ENCODE measurements at regions not wholly inside any gene's neighbourhood (a gene's known extent, or its start where the extent isn't known, plus 50 kb on each side); places are given as distances from the start of the nearest gene placed in this dataset.

DNA sequence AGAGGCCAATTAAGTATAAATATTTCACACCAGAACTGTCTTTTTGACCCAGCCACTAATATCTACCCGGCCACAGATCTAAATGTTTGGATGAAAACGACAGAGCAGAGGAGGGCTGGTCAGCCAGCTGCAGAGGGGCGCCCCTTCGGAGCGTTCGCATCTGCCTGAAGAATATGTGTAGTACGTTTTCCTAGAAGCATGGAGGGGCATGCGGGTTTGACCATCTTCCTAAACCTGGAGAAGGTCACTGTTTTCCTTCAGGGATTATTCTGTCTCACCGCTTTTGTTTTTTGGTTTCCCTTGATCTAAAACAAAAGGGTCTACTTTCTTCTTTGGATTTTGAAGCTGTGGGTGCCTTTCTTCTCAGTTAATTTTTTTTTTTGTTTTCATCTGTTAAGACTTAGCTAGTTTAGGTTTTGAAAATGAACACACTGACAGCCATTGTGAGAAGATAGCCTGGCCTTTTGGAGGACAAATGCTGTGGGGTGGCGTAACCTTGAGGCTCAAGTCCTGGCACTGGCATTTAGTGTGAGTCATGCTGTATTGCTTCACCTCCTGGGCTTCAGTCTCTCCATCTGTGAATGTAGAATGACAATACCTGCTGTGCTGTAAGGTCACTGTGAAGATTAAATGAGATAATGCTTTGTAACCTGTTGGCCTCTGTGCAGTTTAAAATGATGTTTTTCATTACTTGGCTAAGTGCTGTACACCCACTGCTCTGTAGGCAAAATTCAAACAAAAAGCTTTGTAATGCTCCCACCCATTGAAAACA, 74.1 kb upstream of the IRF2BP2 start:
- peak overlapping the region in 1 of 3 experiments; percentile 11 for H3K4me3 ChIP-seq (replicated peaks in 1 of 3; ENCODE audit: low read depth in 2 of 3, low read length in 3 of 3)
- no peaks in the 10 kb centered on the region for H3K27me3 ChIP-seq (ENCODE audit: control insufficient read depth in 2 of 2, insufficient read depth in 2 of 2, low read length in 2 of 2)
- peaks cover 0 to 15% (median 6%) of the 10 kb centered on the region in 7 donors for H3K9me3 Mint-ChIP-seq
- no peak for TF ChIP-seq CTCF (IDR thresholded peaks at IDR 0.05)
- peaks cover 0 to 4% of the 10 kb centered on the region in 2 donors for H3K9me3 ChIP-seq (replicated peaks in 1 of 2; ENCODE audit: control insufficient read depth in 1 of 2, insufficient read depth in 1 of 2, low read length in 2 of 2)
- no peaks in the 10 kb centered on the region for H3K36me3 ChIP-seq (replicated peaks in 1 of 2; ENCODE audit: control insufficient read depth in 1 of 2, insufficient read depth in 2 of 2, low read length in 2 of 2)
- H3K4me2 ChIP-seq (replicated peaks; ENCODE audit: extremely low read depth, low read length, poor library complexity, severe bottlenecking), result peak overlapping the region; percentile 9
- DNase-seq, result peak; percentile 91 to 97 (median 96)
- peak overlapping the region; percentile 87 to 93 (median 91) for H3K27ac Mint-ChIP-seq
- peaks cover 19% of the 10 kb centered on the region for H3K4me1 Mint-ChIP-seq
- H3K79me2 ChIP-seq (ENCODE audit: insufficient read depth, low read length), result no peaks in the 10 kb centered on the region
- peaks cover 3% of the 10 kb centered on the region in 2 donors for H3K36me3 Mint-ChIP-seq
- 96% methylated on average over 5 of the region's 10 CpGs for WGBS (ENCODE audit: insufficient coverage)
- peaks cover 0 to 3% (median 0%) of the 10 kb centered on the region in 3 donors for H3K27me3 Mint-ChIP-seq (ENCODE audit: low read depth in 3 of 3)
- peaks cover 19 to 24% of the 10 kb centered on the region in 2 donors for H3K4me1 ChIP-seq (ENCODE audit: control insufficient read depth in 1 of 2, insufficient read depth in 2 of 2, low read length in 2 of 2)
- no peak overlapping the region for H3K9ac ChIP-seq (ENCODE audit: insufficient read depth, low read length, poor library complexity, severe bottlenecking)
- H2AFZ ChIP-seq (ENCODE audit: insufficient read depth, low read depth, low read length, poor library complexity, severe bottlenecking), result no peak overlapping the region
- no peaks in the 10 kb centered on the region for H4K20me1 ChIP-seq (ENCODE audit: insufficient read depth, low read length)
- H3K27ac ChIP-seq (ENCODE audit: low read depth in 1 of 2, low read length in 2 of 2), result peak overlapping the region; percentile 58 to 76
- intact Hi-C loops (cut with micrococcal nuclease), result loop anchor here in 1 of 2 donors (5.0 kb wide), 1 partner anchor 38 kb away; no protein-coding TSS in a partner anchor
- peak overlapping the region in 1 of 2 donors; percentile 12 for H3K4me3 Mint-ChIP-seq

DNA sequence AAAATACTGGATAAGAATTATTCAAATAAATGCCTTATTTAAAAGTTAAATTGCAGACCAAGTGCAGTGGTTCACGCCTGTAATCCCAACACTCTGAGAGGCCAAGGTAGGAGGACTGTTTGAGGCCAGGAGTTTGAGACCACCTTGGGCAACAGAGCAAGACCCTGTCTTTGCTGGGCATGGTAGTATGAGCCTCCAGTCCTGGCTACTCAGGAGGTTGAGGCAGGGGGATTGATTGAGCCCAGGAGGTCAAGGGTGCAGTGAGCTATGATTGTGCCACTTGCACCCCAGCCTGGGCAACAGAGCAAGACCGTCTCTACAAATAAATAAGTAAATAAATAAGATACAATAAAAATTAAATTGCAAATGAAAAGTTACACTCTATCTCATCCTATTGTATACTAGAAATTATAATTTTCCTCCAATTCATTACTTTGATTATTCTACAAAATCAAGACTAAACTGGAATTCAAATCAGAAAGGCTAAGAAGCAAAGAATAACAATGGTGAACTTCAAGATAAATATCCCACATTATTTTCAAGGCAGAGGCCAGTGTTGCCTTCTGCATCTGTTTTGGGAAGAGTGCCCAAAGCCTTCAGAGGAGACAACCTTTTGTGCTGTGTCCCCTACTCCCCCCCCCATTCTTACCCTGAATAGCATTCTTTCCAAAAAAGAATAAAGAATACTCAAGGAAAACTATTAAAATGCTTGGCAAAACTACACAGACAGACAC, 73.3 kb upstream of the IRF2BP2 start:
- WGBS (ENCODE audit: insufficient coverage), result 100% methylated on average over 1 of the region's 2 CpGs
- TF ChIP-seq CTCF (IDR thresholded peaks at IDR 0.05), result no peak
- peaks cover 0 to 3% (median 0%) of the 10 kb centered on the region in 3 donors for H3K27me3 Mint-ChIP-seq (ENCODE audit: low read depth in 3 of 3)
- H3K4me1 ChIP-seq (ENCODE audit: control insufficient read depth in 1 of 2, insufficient read depth in 2 of 2, low read length in 2 of 2), result peaks cover 19 to 24% of the 10 kb centered on the region in 2 donors
- no peak overlapping the region for H3K4me3 ChIP-seq (replicated peaks in 1 of 3; ENCODE audit: low read depth in 2 of 3, low read length in 3 of 3)
- peaks cover 19% of the 10 kb centered on the region for H3K4me1 Mint-ChIP-seq
- peak overlapping the region in 6 of 7 donors; percentile 73 to 92 (median 90) for H3K27ac Mint-ChIP-seq
- no peak for DNase-seq
- H3K9me3 ChIP-seq (replicated peaks in 1 of 2; ENCODE audit: control insufficient read depth in 1 of 2, insufficient read depth in 1 of 2, low read length in 2 of 2), result peaks cover 0 to 4% of the 10 kb centered on the region in 2 donors
- no peak overlapping the region for H2AFZ ChIP-seq (ENCODE audit: insufficient read depth, low read depth, low read length, poor library complexity, severe bottlenecking)
- H4K20me1 ChIP-seq (ENCODE audit: insufficient read depth, low read length), result no peaks in the 10 kb centered on the region
- peak overlapping the region; percentile 58 to 76 for H3K27ac ChIP-seq (ENCODE audit: low read depth in 1 of 2, low read length in 2 of 2)
- peaks cover 3% of the 10 kb centered on the region in 2 donors for H3K36me3 Mint-ChIP-seq
- H3K4me2 ChIP-seq (replicated peaks; ENCODE audit: extremely low read depth, low read length, poor library complexity, severe bottlenecking), result no peak overlapping the region
- no peaks in the 10 kb centered on the region for H3K79me2 ChIP-seq (ENCODE audit: insufficient read depth, low read length)
- peaks cover 0 to 15% (median 6%) of the 10 kb centered on the region in 7 donors for H3K9me3 Mint-ChIP-seq
- no peaks in the 10 kb centered on the region for H3K27me3 ChIP-seq (ENCODE audit: control insufficient read depth in 2 of 2, insufficient read depth in 2 of 2, low read length in 2 of 2)
- H3K4me3 Mint-ChIP-seq, result no peak overlapping the region
- H3K36me3 ChIP-seq (replicated peaks in 1 of 2; ENCODE audit: control insufficient read depth in 1 of 2, insufficient read depth in 2 of 2, low read length in 2 of 2), result no peaks in the 10 kb centered on the region
- H3K9ac ChIP-seq (ENCODE audit: insufficient read depth, low read length, poor library complexity, severe bottlenecking), result no peak overlapping the region
- intact Hi-C loops (cut with micrococcal nuclease), result loop anchor here in 1 of 2 donors (5.0 kb wide), 1 partner anchor 39 kb away; no protein-coding TSS in a partner anchor

Measured in CD14-positive monocyte (primary cell).